ENCODE measurements at regions not wholly inside any gene's neighbourhood (a gene's known extent, or its start where the extent isn't known, plus 50 kb on each side); places are given as distances from the start of the nearest gene placed in this dataset.

- no peak for DNase-seq (ENCODE audit: low spot score)
Observed at GRCh38 chr3:16114429-16114828, 60.1 kb upstream of the GALNT15 start.

GRCh38 chr3:16114930-16115329 is 59.5 kb upstream of the GALNT15 start:
- no peak for DNase-seq (ENCODE audit: low spot score)

GRCh38 chr3:16118396-16118795 is 56.1 kb upstream of the GALNT15 start:
- DNase-seq (ENCODE audit: low spot score) = no peak

- DNase-seq (ENCODE audit: low spot score) = no peak
Observed at GRCh38 chr3:16119887-16120286, 54.6 kb upstream of the GALNT15 start.

- DNase-seq (ENCODE audit: low spot score) = no peak
Observed at GRCh38 chr3:16121391-16121790, 53.1 kb upstream of the GALNT15 start.

GRCh38 chr3:16122155-16122554 is 52.3 kb upstream of the GALNT15 start:
- DNase-seq (ENCODE audit: low spot score) = no peak

GRCh38 chr3:16122661-16123060 is 51.8 kb upstream of the GALNT15 start:
- no peak for DNase-seq (ENCODE audit: low spot score)

GRCh38 chr3:16124636-16125035 is 49.8 kb upstream of the GALNT15 start:
- no peak for DNase-seq (ENCODE audit: low spot score)

Data from CD4-positive, alpha-beta T cell treated with Interleukin-15 for 4 hours (primary cell).